ENCODE measurements at regions not wholly inside any gene's neighbourhood (a gene's known extent, or its start where the extent isn't known, plus 50 kb on each side); places are given as distances from the start of the nearest gene placed in this dataset.

DNA sequence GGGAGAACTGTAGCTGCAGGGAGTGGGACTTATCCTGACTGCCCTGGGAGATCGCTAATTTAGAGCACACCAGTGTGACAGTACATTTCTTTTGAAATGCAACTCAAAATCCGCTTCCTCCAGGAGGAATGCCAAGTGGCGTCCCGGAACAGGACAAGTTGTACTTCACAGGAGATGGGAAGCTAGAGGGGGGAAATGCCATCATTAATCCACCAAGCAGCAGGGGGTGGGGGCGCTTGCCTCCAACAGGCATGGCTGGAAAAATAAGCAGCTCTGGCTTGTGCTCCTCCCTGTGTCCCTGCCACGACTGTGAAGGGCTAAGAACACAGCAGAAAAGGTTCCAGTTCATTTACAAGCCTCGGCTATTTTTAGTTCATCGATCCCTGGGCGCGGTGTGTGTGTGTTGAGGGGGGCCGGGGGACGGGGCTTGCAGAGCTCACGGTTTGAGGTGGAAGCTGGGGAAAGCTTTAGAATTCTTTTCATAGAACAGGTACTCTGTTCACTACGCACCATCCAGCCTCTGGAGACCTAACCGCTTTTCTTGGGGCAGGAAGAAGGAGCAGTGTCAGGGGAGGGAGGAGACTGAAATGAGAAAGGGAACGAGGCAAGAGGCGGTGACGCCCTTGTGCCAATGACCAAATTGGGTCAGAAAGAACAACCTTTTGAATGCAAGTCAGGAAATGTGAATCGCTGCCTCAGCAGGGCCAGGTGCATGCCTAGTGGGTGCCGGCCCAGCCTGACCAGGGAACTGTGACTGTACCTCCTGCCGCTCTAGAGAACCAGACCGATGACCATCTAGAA lies 51.8 kb upstream of the DGKG start:
- peak overlapping the region; percentile 38 for H3K27ac ChIP-seq
- DNase-seq (ENCODE audit: low read depth, low spot score), result no peak

DNA sequence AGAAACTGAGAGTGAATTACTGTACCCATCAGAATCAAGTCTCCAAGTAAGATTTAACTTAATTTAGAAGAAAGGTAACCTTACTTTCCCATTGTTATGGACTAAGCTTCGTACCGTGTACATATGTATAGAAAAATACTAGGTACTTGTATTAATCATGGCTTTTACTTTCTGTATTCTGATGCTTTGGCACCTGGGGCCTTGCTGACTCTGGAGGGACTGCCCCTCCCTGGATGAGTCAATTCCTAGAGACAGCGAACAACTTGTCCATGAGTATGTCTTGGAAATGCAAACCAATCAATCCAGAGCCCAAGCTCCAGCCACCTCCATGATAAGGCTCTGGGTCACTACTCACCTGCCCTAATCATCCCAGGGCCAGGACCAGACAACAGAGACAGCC lies 50.0 kb upstream of the DGKG start:
- no peak overlapping the region for H3K27ac ChIP-seq
- peak; percentile 72 for DNase-seq (ENCODE audit: low read depth, low spot score)

Measured in epithelial cell of prostate (primary cell).